ENCODE measurements at regions not wholly inside any gene's neighbourhood (a gene's known extent, or its start where the extent isn't known, plus 50 kb on each side); places are given as distances from the start of the nearest gene placed in this dataset.
A peak's percentile ranks its signal among the peaks of the same experiment; 100 is the strongest.

- no peak for DNase-seq
Observed at GRCh38 chr6:14834851-14835530, 410.9 kb upstream of the JARID2 start.

- no peak for DNase-seq
Observed at GRCh38 chr6:14837435-14837834, 408.4 kb upstream of the JARID2 start.

- no peak for DNase-seq
Observed at GRCh38 chr6:14838133-14838583, 407.7 kb upstream of the JARID2 start.

GRCh38 chr6:14841901-14842421 is 403.9 kb upstream of the JARID2 start:
- peak; percentile 72 for DNase-seq

- DNase-seq = no peak
Observed at GRCh38 chr6:14844411-14844810, 401.5 kb upstream of the JARID2 start.

- DNase-seq = no peak
Observed at GRCh38 chr6:14848019-14848418, 397.9 kb upstream of the JARID2 start.

- no peak for DNase-seq
Observed at GRCh38 chr6:14849185-14849584, 396.7 kb upstream of the JARID2 start.

- DNase-seq = no peak
Observed at GRCh38 chr6:14851281-14851680, 394.6 kb upstream of the JARID2 start.

- DNase-seq = no peak
Observed at GRCh38 chr6:14852375-14852774, 393.5 kb upstream of the JARID2 start.

- DNase-seq = no peak
Observed at GRCh38 chr6:14856177-14856576, 389.7 kb upstream of the JARID2 start.

- DNase-seq = no peak
Observed at GRCh38 chr6:14857001-14857400, 388.9 kb upstream of the JARID2 start.

- DNase-seq = no peak
Observed at GRCh38 chr6:14857501-14857900, 388.4 kb upstream of the JARID2 start.

GRCh38 chr6:14858808-14859207 is 387.1 kb upstream of the JARID2 start:
- no peak for DNase-seq

GRCh38 chr6:14860774-14861173 is 385.1 kb upstream of the JARID2 start:
- DNase-seq = no peak

- DNase-seq = no peak
Observed at GRCh38 chr6:14861491-14861943, 384.4 kb upstream of the JARID2 start.

- no peak for DNase-seq
Observed at GRCh38 chr6:14862845-14863244, 383.0 kb upstream of the JARID2 start.

- DNase-seq = no peak
Observed at GRCh38 chr6:14863902-14864850, 381.7 kb upstream of the JARID2 start.

- no peak for DNase-seq
Observed at GRCh38 chr6:14865531-14866100, 380.3 kb upstream of the JARID2 start.

- no peak for DNase-seq
Observed at GRCh38 chr6:14867802-14868201, 378.1 kb upstream of the JARID2 start.

GRCh38 chr6:14871221-14871620 is 374.6 kb upstream of the JARID2 start:
- DNase-seq = no peak

GRCh38 chr6:14873101-14873500 is 372.8 kb upstream of the JARID2 start:
- no peak for DNase-seq

- DNase-seq = no peak
Observed at GRCh38 chr6:14873781-14874441, 372.0 kb upstream of the JARID2 start.

- no peak for DNase-seq
Observed at GRCh38 chr6:14874975-14875480, 370.8 kb upstream of the JARID2 start.

Data from amniotic stem cell (primary cell).